ENCODE measurements at regions not wholly inside any gene's neighbourhood (a gene's known extent, or its start where the extent isn't known, plus 50 kb on each side); places are given as distances from the start of the nearest gene placed in this dataset.

DNA sequence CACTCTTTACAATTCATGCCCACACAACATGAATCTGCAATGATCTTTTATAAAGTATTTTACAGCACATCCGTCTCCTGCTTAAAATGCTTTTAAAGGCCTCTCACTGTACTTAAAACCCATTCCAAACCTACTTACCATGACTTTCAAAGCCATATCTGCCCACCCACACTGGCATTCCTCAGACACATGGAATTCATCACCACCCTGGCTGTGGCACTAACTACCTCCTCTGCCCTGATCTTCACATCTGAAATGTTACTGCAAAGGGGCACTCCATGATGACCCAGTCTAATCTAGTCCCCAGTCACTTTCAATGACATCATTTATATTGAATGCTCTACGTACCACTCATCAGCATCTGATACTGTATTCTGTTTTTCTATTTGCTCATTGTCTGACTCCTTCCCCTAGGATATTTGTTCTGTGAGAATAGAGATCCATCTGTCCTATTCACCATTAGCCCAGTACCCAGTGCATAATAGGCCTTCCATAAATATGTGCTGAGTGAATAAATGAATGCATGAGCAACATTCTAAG lies 193.2 kb upstream of the KIF2A start:
- Histone ChIP-seq H4K91ac (replicated peaks; ENCODE audit: insufficient read length, low read length) (no peak overlapping the region), H3K4me1 (replicated peaks in 1 of 4; ENCODE audit: control insufficient read depth in 3 of 4, insufficient read depth in 4 of 4, low read length in 3 of 4) (no peaks in the 10 kb centered on the region), H3K79me1 (ENCODE audit: low read depth, low read length) (no peaks in the 10 kb centered on the region), H3K14ac (ENCODE audit: insufficient read length) (no peak overlapping the region), H3K27ac (ENCODE audit: low read depth, low read length) (no peak overlapping the region), H3K23ac (ENCODE audit: insufficient read length) (no peak overlapping the region), H3K36me3 (ENCODE audit: control insufficient read depth in 2 of 4, insufficient read depth in 4 of 4, low read length in 3 of 4) (no peaks in the 10 kb centered on the region), H4K8ac (ENCODE audit: extremely low read depth, insufficient read depth, low read length) (no peak overlapping the region), H2BK15ac (ENCODE audit: low read length) (no peak overlapping the region), H3K4ac (replicated peaks; ENCODE audit: insufficient read length, low read depth, low read length) (no peak overlapping the region), H2BK120ac (replicated peaks; ENCODE audit: low read depth, low read length) (no peak overlapping the region), H3K9ac (replicated peaks in 1 of 4; ENCODE audit: extremely low read depth in 1 of 4, low read depth in 3 of 4, low read length in 3 of 4) (no peak overlapping the region), H3K79me2 (ENCODE audit: control insufficient read depth in 1 of 2, insufficient read depth in 2 of 2, low read length in 2 of 2) (no peaks in the 10 kb centered on the region), H2BK5ac (ENCODE audit: low read depth, low read length) (no peak overlapping the region), H3K23me2 (ENCODE audit: low read depth, low read length) (no peaks in the 10 kb centered on the region), H3K4me2 (ENCODE audit: insufficient read depth in 1 of 2, low read depth in 2 of 2, low read length in 2 of 2) (no peak overlapping the region), H3K18ac (ENCODE audit: extremely low read depth, low read length) (no peak overlapping the region), H2AK5ac (ENCODE audit: low read depth, low read length) (no peak overlapping the region), H4K20me1 (replicated peaks in 1 of 2; ENCODE audit: control insufficient read depth in 1 of 2, insufficient read depth in 2 of 2, low read length in 2 of 2) (no peaks in the 10 kb centered on the region), H3K4me3 (ENCODE audit: extremely low read depth in 1 of 4, insufficient read depth in 2 of 4, low read depth in 3 of 4, low read length in 4 of 4) (no peak overlapping the region), H3K56ac (replicated peaks; ENCODE audit: insufficient read length, low read depth, low read length) (no peak overlapping the region), H2BK20ac (ENCODE audit: low read length) (no peak overlapping the region), H3K27me3 (replicated peaks in 1 of 4; ENCODE audit: control insufficient read depth in 3 of 4, extremely low read depth in 1 of 4, insufficient read depth in 3 of 4, low read length in 3 of 4) (no peaks in the 10 kb centered on the region), H2BK12ac (ENCODE audit: low read depth, low read length) (no peak overlapping the region), H3K9me3 (ENCODE audit: insufficient read depth in 2 of 2, low read depth in 1 of 2, low read length in 1 of 2) (no peaks in the 10 kb centered on the region), H2AFZ (ENCODE audit: low read length) (no peak overlapping the region), H4K5ac (ENCODE audit: insufficient read length, low read depth, low read length) (no peak overlapping the region)
- 94% methylated on average over 2 of the region's 2 CpGs; no CpG with 5 or more reads in 1 of the 2 experiments for WGBS, 2 experiments (ENCODE audit: extremely low coverage in 1 of 2, insufficient coverage in 1 of 2, insufficient read length in 1 of 2, insufficient replicate concordance in 2 of 2, low coverage in 1 of 2, low lambda C conversion rate in 2 of 2, missing lambda C conversion rate in 1 of 2)
- ChIA-PET CTCF (ENCODE audit: partially characterized antibody) (no interaction called here), POLR2A (ENCODE audit: partially characterized antibody) (no interaction called here)
- TF ChIP-seq, protein P1, sequence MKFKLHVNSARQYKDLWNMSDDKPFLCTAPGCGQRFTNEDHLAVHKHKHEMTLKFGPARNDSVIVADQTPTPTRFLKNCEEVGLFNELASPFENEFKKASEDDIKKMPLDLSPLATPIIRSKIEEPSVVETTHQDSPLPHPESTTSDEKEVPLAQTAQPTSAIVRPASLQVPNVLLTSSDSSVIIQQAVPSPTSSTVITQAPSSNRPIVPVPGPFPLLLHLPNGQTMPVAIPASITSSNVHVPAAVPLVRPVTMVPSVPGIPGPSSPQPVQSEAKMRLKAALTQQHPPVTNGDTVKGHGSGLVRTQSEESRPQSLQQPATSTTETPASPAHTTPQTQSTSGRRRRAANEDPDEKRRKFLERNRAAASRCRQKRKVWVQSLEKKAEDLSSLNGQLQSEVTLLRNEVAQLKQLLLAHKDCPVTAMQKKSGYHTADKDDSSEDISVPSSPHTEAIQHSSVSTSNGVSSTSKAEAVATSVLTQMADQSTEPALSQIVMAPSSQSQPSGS (IDR thresholded peaks at IDR 0.05; ENCODE audit: low read length) = no peak
- TF ChIP-seq, protein P2, sequence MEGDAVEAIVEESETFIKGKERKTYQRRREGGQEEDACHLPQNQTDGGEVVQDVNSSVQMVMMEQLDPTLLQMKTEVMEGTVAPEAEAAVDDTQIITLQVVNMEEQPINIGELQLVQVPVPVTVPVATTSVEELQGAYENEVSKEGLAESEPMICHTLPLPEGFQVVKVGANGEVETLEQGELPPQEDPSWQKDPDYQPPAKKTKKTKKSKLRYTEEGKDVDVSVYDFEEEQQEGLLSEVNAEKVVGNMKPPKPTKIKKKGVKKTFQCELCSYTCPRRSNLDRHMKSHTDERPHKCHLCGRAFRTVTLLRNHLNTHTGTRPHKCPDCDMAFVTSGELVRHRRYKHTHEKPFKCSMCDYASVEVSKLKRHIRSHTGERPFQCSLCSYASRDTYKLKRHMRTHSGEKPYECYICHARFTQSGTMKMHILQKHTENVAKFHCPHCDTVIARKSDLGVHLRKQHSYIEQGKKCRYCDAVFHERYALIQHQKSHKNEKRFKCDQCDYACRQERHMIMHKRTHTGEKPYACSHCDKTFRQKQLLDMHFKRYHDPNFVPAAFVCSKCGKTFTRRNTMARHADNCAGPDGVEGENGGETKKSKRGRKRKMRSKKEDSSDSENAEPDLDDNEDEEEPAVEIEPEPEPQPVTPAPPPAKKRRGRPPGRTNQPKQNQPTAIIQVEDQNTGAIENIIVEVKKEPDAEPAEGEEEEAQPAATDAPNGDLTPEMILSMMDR (IDR thresholded peaks at IDR 0.05; ENCODE audit: control extremely low read depth in 1 of 3, insufficient read depth in 1 of 3, low read depth in 1 of 3, low read length in 3 of 3) = no peak
- no peak for TF ChIP-seq POLR2AphosphoS5 (IDR thresholded peaks at IDR 0.05; ENCODE audit: low read depth, low read length)
- DNase-seq (ENCODE audit: low read depth in 1 of 2, low spot score in 2 of 2) (no peak), FAIRE-seq (no peak)
